Panc1 (cell line): ENCODE measurements at regions not wholly inside any gene's neighbourhood (a gene's known extent, or its start where the extent isn't known, plus 50 kb on each side); places are given as distances from the start of the nearest gene placed in this dataset.

Source experiments
- ATAC-seq: fragments of 200-7000 bp; cut with Tn5 transposase; 2 replicates; pipeline ENCODE4 v1.9.1; 2020; ENCODE audit warnings: mild to moderate bottlenecking, moderate library complexity
- BruUV-seq: library from RNA; stranded (reverse); fragments of 400-500 nt; replicated peaks from 2 replicates; lab custom pipeline; 2021; lab: Mats Ljungman, UMichigan
- CTCF ChIA-PET: fragments of 300-600 bp; sonication (Branson Sonifier 250); formaldehyde crosslinking; loops from one replicate; lab custom pipeline; 2022; ENCODE audit warnings: antibody characterized with exemption; lab: Charles Lee
- POLR2A ChIA-PET: fragments of 300-600 bp; sonication (Branson Sonifier 250); formaldehyde crosslinking; loops from one replicate; lab custom pipeline; 2022; ENCODE audit warnings: antibody characterized with exemption; lab: Charles Lee
- DNase-seq: peaks from one replicate; pipeline ENCODE4 v3.0.0-alpha.2; 2010; ENCODE audit warnings: low read depth, low spot score
- H3K27ac ChIP-seq: 2 replicates; pipeline ENCODE4 v1.5.1; 2011; ENCODE audit warnings: mild to moderate bottlenecking, low read length, inconsistent platforms
- H3K27me3 ChIP-seq: fragments of 200-500 bp; sonication (Bioruptor generic); 2 replicates; pipeline ENCODE4 v1.6.0; 2014; ENCODE audit warnings: low read length, inconsistent platforms; ENCODE audit not compliant: control insufficient read depth, insufficient read depth
- H3K36me3 ChIP-seq: fragments of 200-500 bp; sonication (Bioruptor generic); 2 replicates; pipeline ENCODE4 v1.5.1; 2014; ENCODE audit warnings: inconsistent platforms, mild to moderate bottlenecking, low read length, moderate library complexity; ENCODE audit not compliant: control insufficient read depth, insufficient read depth
- H3K4me1 ChIP-seq: 2 replicates; pipeline ENCODE4 v1.5.1; 2011; ENCODE audit warnings: inconsistent platforms, mild to moderate bottlenecking, low read length, moderate library complexity; ENCODE audit not compliant: control insufficient read depth, insufficient read depth
- H3K4me3 ChIP-seq, 2 experiments: 2 replicates each; pipeline ENCODE4 v1.5.1; 2011 to 2012; ENCODE audit warnings: low read depth in 2 of 2, low read length in 2 of 2, mild to moderate bottlenecking in 2 of 2, inconsistent platforms in 1 of 2, moderate library complexity in 1 of 2
- H3K9me3 ChIP-seq: fragments of 200-500 bp; sonication (Bioruptor generic); 2 replicates; pipeline ENCODE4 v1.5.1; 2014; ENCODE audit warnings: low read depth, mild to moderate bottlenecking, inconsistent platforms, low read length, moderate library complexity; ENCODE audit not compliant: control insufficient read depth, insufficient read depth
- CTCF ChIP-seq: fragments of 450-650 bp; IDR thresholded peaks from 2 replicates; pipeline ENCODE4 v1.5.1; 2017; ENCODE audit warnings: mild to moderate bottlenecking
- POLR2AphosphoS5 ChIP-seq: IDR thresholded peaks from 2 replicates; pipeline ENCODE4 v1.6.1; 2012; ENCODE audit warnings: mild to moderate bottlenecking, low read depth, low read length, moderate library complexity
- REST ChIP-seq, 2 experiments: IDR thresholded peaks; 2 replicates each; pipeline ENCODE4 v1.6.1; 2011 to 2012; ENCODE audit warnings: low read depth in 2 of 2, control low read depth in 1 of 2, low read length in 1 of 2, mild to moderate bottlenecking in 1 of 2, moderate library complexity in 1 of 2; ENCODE audit not compliant: insufficient read depth in 1 of 2
- SIN3A ChIP-seq: IDR thresholded peaks from 2 replicates; pipeline ENCODE4 v1.6.1; 2012; ENCODE audit warnings: low read depth, mild to moderate bottlenecking, low read length, moderate library complexity, borderline replicate concordance; ENCODE audit not compliant: insufficient read depth
- TCF7L2 ChIP-seq: IDR thresholded peaks from 2 replicates; pipeline ENCODE4 v1.6.1; 2011; ENCODE audit warnings: mild to moderate bottlenecking, low read depth, low read length, inconsistent platforms
- in situ Hi-C: cut with HindIII; loops from 2 replicates; pipeline ENCODE4 v1.10.0; 2016; ENCODE audit warnings: low sequenced_read_pairs, low pct_unique_long_range_greater_than_20kb
- intact Hi-C: fragments of 100-400 bp; cut with micrococcal nuclease; formaldehyde crosslinking; loops from one replicate; pipeline ENCODE4 v1.10.0; 2022; ENCODE audit not compliant: unreplicated experiment

- intact Hi-C loops (no loop called here), in situ Hi-C loops (no loop called here)
- CTCF ChIA-PET, result no interaction called here
- H3K9me3 ChIP-seq, result no peaks in the 10 kb centered on the region
- ATAC-seq (no peak), DNase-seq (no peak)
- H3K36me3 ChIP-seq, result no peaks in the 10 kb centered on the region
- H3K27ac ChIP-seq, result no peak overlapping the region
- H3K27me3 ChIP-seq, result no peaks in the 10 kb centered on the region
- no peak overlapping the region for H3K4me3 ChIP-seq
- H3K4me1 ChIP-seq, result no peaks in the 10 kb centered on the region
- BruUV-seq, result no TSS peak
- no peak for TF ChIP-seq TCF7L2
- no peak for TF ChIP-seq CTCF
- TF ChIP-seq REST (IDR thresholded peaks at IDR 0.05; ENCODE audit: insufficient read depth in 1 of 2, low read depth in 2 of 2, low read length in 1 of 2), result no peak
- TF ChIP-seq POLR2AphosphoS5, result no peak
- no peak for TF ChIP-seq SIN3A
- POLR2A ChIA-PET, result no interaction called here
Observed at GRCh38 chr2:20558391-20559150, 92.3 kb downstream of the HS1BP3 start.

GRCh38 chr2:20559277-20559676 is 91.6 kb downstream of the HS1BP3 start:
- intact Hi-C loops, result no loop called here
- TF ChIP-seq SIN3A, result no peak
- no peak for TF ChIP-seq CTCF
- TF ChIP-seq POLR2AphosphoS5, result no peak
- no peak for TF ChIP-seq REST (IDR thresholded peaks at IDR 0.05; ENCODE audit: insufficient read depth in 1 of 2, low read depth in 2 of 2, low read length in 1 of 2)
- TF ChIP-seq TCF7L2, result no peak
- no peak for ATAC-seq
- no peak overlapping the region for H3K27ac ChIP-seq
- H3K9me3 ChIP-seq, result no peaks in the 10 kb centered on the region
- no peaks in the 10 kb centered on the region for H3K27me3 ChIP-seq
- DNase-seq, result no peak
- BruUV-seq, result no TSS peak
- no peaks in the 10 kb centered on the region for H3K4me1 ChIP-seq
- in situ Hi-C loops, result no loop called here
- POLR2A ChIA-PET, result no interaction called here
- no peak overlapping the region for H3K4me3 ChIP-seq
- H3K36me3 ChIP-seq, result no peaks in the 10 kb centered on the region
- CTCF ChIA-PET, result no interaction called here
